ENCODE measurements at regions not wholly inside any gene's neighbourhood (a gene's known extent, or its start where the extent isn't known, plus 50 kb on each side); places are given as distances from the start of the nearest gene placed in this dataset.

GRCh38 chr15:26178640-26179220 is 315.6 kb upstream of the ATP10A start:
- Histone ChIP-seq H3K4me3 (ENCODE audit: low read length) (no peak overlapping the region), H3K27ac (ENCODE audit: low read length) (no peak overlapping the region), H3K4me1 (ENCODE audit: control insufficient read depth, insufficient read depth, low read length) (no peaks in the 10 kb centered on the region), H3K36me3 (ENCODE audit: control insufficient read depth, insufficient read depth, low read length) (no peaks in the 10 kb centered on the region), H3K9me3 (ENCODE audit: control insufficient read depth, insufficient read depth, low read length) (no peaks in the 10 kb centered on the region), H3K27me3 (ENCODE audit: control insufficient read depth, insufficient read depth, low read length) (no peaks in the 10 kb centered on the region)
- H3K4me3 Mint-ChIP-seq, result no peak overlapping the region
- no peak overlapping the region for H3K27ac Mint-ChIP-seq
- peaks cover 2% of the 10 kb centered on the region in 2 donors for H3K9me3 Mint-ChIP-seq
- DNase-seq (no peak), ATAC-seq (no peak)
- no peaks in the 10 kb centered on the region for H3K36me3 Mint-ChIP-seq
- WGBS (ENCODE audit: insufficient coverage), result 68% methylated on average over 18 of the region's 19 CpGs
- intact Hi-C loops (cut with micrococcal nuclease), result no loop called here
- TF ChIP-seq CTCF (IDR thresholded peaks at IDR 0.05), result no peak
- H3K27me3 Mint-ChIP-seq (ENCODE audit: low read depth in 2 of 2), result peaks cover 0 to 7% of the 10 kb centered on the region in 2 donors
- H3K4me1 Mint-ChIP-seq, result no peaks in the 10 kb centered on the region

GRCh38 chr15:26177816-26178215 is 314.7 kb upstream of the ATP10A start:
- no peaks in the 10 kb centered on the region for H3K36me3 Mint-ChIP-seq
- no peaks in the 10 kb centered on the region for H3K4me1 ChIP-seq (ENCODE audit: control insufficient read depth, insufficient read depth, low read length)
- no peak overlapping the region for H3K27ac ChIP-seq (ENCODE audit: low read length)
- H3K36me3 ChIP-seq (ENCODE audit: control insufficient read depth, insufficient read depth, low read length), result no peaks in the 10 kb centered on the region
- H3K4me3 Mint-ChIP-seq, result no peak overlapping the region
- no peak for ATAC-seq
- H3K27ac Mint-ChIP-seq, result no peak overlapping the region
- no peaks in the 10 kb centered on the region for H3K27me3 ChIP-seq (ENCODE audit: control insufficient read depth, insufficient read depth, low read length)
- intact Hi-C loops (cut with micrococcal nuclease), result no loop called here
- DNase-seq, result no peak
- no peaks in the 10 kb centered on the region for H3K9me3 ChIP-seq (ENCODE audit: control insufficient read depth, insufficient read depth, low read length)
- H3K27me3 Mint-ChIP-seq (ENCODE audit: low read depth in 2 of 2), result peaks cover 0 to 1% of the 10 kb centered on the region in 2 donors
- no peak overlapping the region for H3K4me3 ChIP-seq (ENCODE audit: low read length)
- TF ChIP-seq CTCF (IDR thresholded peaks at IDR 0.05), result no peak
- WGBS (ENCODE audit: insufficient coverage), result 75% methylated on average over 4 of the region's 4 CpGs
- H3K4me1 Mint-ChIP-seq, result no peaks in the 10 kb centered on the region
- H3K9me3 Mint-ChIP-seq, result peaks cover 0 to 2% of the 10 kb centered on the region in 2 donors

- Histone ChIP-seq H3K9me3 (ENCODE audit: control insufficient read depth, insufficient read depth, low read length) (no peaks in the 10 kb centered on the region), H3K27me3 (ENCODE audit: control insufficient read depth, insufficient read depth, low read length) (no peaks in the 10 kb centered on the region), H3K4me1 (ENCODE audit: control insufficient read depth, insufficient read depth, low read length) (no peaks in the 10 kb centered on the region), H3K27ac (ENCODE audit: low read length) (no peak overlapping the region), H3K36me3 (ENCODE audit: control insufficient read depth, insufficient read depth, low read length) (no peaks in the 10 kb centered on the region), H3K4me3 (ENCODE audit: low read length) (no peak overlapping the region)
- no peak for TF ChIP-seq CTCF (IDR thresholded peaks at IDR 0.05)
- 80% methylated on average over 10 of the region's 10 CpGs for WGBS (ENCODE audit: insufficient coverage)
- peaks cover 0 to 5% of the 10 kb centered on the region in 2 donors for H3K27me3 Mint-ChIP-seq (ENCODE audit: low read depth in 2 of 2)
- DNase-seq, result no peak
- ATAC-seq, result no peak
- intact Hi-C loops (cut with micrococcal nuclease), result no loop called here
- no peaks in the 10 kb centered on the region for H3K4me1 Mint-ChIP-seq
- no peak overlapping the region for H3K4me3 Mint-ChIP-seq
- H3K9me3 Mint-ChIP-seq, result peaks cover 0 to 2% of the 10 kb centered on the region in 2 donors
- no peak overlapping the region for H3K27ac Mint-ChIP-seq
- no peaks in the 10 kb centered on the region for H3K36me3 Mint-ChIP-seq
Measured at GRCh38 chr15:26176831-26177230, 313.7 kb upstream of the ATP10A start.

GRCh38 chr15:26171266-26171665 is 308.1 kb upstream of the ATP10A start:
- H3K27me3 ChIP-seq (ENCODE audit: control insufficient read depth, insufficient read depth, low read length), result no peaks in the 10 kb centered on the region
- H3K4me1 Mint-ChIP-seq, result no peaks in the 10 kb centered on the region
- DNase-seq (no peak), ATAC-seq (no peak)
- H3K4me3 Mint-ChIP-seq, result no peak overlapping the region
- intact Hi-C loops (cut with micrococcal nuclease), result no loop called here
- no peak overlapping the region for H3K27ac Mint-ChIP-seq
- no peak for TF ChIP-seq CTCF (IDR thresholded peaks at IDR 0.05)
- H3K9me3 Mint-ChIP-seq, result peaks cover 2% of the 10 kb centered on the region in 2 donors
- no peak overlapping the region for H3K4me3 ChIP-seq (ENCODE audit: low read length)
- H3K4me1 ChIP-seq (ENCODE audit: control insufficient read depth, insufficient read depth, low read length), result no peaks in the 10 kb centered on the region
- H3K9me3 ChIP-seq (ENCODE audit: control insufficient read depth, insufficient read depth, low read length), result no peaks in the 10 kb centered on the region
- H3K27ac ChIP-seq (ENCODE audit: low read length), result no peak overlapping the region
- 69% methylated on average over 3 of the region's 3 CpGs for WGBS (ENCODE audit: insufficient coverage)
- no peaks in the 10 kb centered on the region for H3K36me3 Mint-ChIP-seq
- no peaks in the 10 kb centered on the region for H3K36me3 ChIP-seq (ENCODE audit: control insufficient read depth, insufficient read depth, low read length)
- H3K27me3 Mint-ChIP-seq (ENCODE audit: low read depth in 2 of 2), result peaks cover 0 to 6% of the 10 kb centered on the region in 2 donors

Measured in natural killer cell (primary cell).